ENCODE measurements at regions not wholly inside any gene's neighbourhood (a gene's known extent, or its start where the extent isn't known, plus 50 kb on each side); places are given as distances from the start of the nearest gene placed in this dataset.

DNA sequence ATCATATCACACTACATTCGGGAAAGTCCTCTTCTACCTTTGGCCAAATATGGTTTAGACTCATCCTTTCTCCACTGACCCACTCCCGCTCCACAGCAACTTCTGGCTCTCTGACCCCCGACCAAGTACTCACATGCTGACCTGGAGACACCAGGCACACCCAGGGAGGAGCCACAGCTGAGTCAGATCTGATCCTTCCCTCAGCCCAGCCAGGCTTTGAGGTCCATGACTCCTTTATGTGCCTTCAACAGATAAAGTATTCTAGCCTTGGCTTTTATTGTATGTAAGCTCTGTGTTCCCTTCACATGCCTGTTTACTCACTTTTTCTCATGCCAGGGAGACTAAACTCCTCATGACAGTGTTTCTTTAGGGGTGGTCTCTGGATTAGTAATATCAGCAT, 166.9 kb upstream of the UMPS start (continued):
- TF ChIP-seq CHD7 (IDR thresholded peaks at IDR 0.05; ENCODE audit: insufficient replicate concordance, low read length), result no peak
- TF ChIP-seq RFX5 (IDR thresholded peaks at IDR 0.05; ENCODE audit: borderline replicate concordance, low read depth, low read length), result no peak
- TF ChIP-seq E2F6 (IDR thresholded peaks at IDR 0.05), result no peak
- no peak for TF ChIP-seq CHD1 (IDR thresholded peaks at IDR 0.05; ENCODE audit: low read depth, low read length)
- no peak for TF ChIP-seq TBP (IDR thresholded peaks at IDR 0.05; ENCODE audit: low read depth, low read length)
- no peak for TF ChIP-seq PHF8 (conservative IDR thresholded peaks at IDR 0.05; ENCODE audit: low read depth, low read length)
- TF ChIP-seq CREB1 (IDR thresholded peaks at IDR 0.05), result no peak
- TF ChIP-seq TEAD4 (IDR thresholded peaks at IDR 0.05; ENCODE audit: low read depth, low read length), result no peak
